Type B pancreatic cell (in vitro differentiated cells): ENCODE measurements at regions not wholly inside any gene's neighbourhood (a gene's known extent, or its start where the extent isn't known, plus 50 kb on each side); places are given as distances from the start of the nearest gene placed in this dataset.

Experiments used
- DNase-seq: peaks from one replicate; pipeline ENCODE4 v3.0.0; 2021; ENCODE audit warnings: mixed read lengths; ENCODE audit not compliant: unreplicated experiment; ENCODE audit errors: extremely low spot score
- H3K27ac Mint-ChIP-seq: 2 replicates; pipeline ENCODE4 v1.8.0; 2021; ENCODE audit warnings: mild to moderate bottlenecking, mixed read lengths
- H3K27me3 Mint-ChIP-seq: 2 replicates; pipeline ENCODE4 v1.8.0; 2021; ENCODE audit warnings: mixed read lengths
- H3K36me3 Mint-ChIP-seq: 2 replicates; pipeline ENCODE4 v1.8.0; 2021; ENCODE audit warnings: mixed read lengths
- H3K4me1 Mint-ChIP-seq: one replicate; pipeline ENCODE4 v1.8.0; 2021; ENCODE audit warnings: mixed read lengths; ENCODE audit not compliant: unreplicated experiment
- H3K4me3 Mint-ChIP-seq: 2 replicates; pipeline ENCODE4 v1.8.0; 2021; ENCODE audit warnings: mild to moderate bottlenecking, mixed read lengths
- H3K9me3 Mint-ChIP-seq: 2 replicates; pipeline ENCODE4 v1.8.0; 2021; ENCODE audit warnings: mixed read lengths
- TF ChIP-seq, protein P1 (sequence below): fragments of 200-600 bp; sonication (generic); conservative IDR thresholded peaks from 2 replicates; pipeline ENCODE4 v1.5.0; 2021; ENCODE audit warnings: antibody characterized with exemption, mild to moderate bottlenecking

DNA sequence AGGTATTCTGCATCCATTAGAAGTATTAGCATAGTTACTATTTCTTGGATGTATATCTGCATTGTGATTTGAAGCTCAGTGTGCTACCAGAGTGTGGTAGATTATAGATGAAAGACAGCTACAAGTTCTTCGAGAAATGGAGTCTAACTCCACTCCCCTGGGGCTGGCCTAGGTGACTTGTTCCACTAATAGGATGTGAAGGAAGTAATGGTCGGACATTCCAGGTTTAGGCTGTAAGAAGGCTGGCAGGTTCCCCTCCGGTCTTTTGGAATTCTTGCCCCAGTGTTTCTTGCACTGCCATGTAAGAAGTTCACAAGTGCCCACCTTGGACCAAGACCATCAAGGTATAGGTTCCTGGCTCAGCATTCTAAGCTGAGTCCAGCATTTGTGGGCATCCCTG, 236.4 kb downstream of the FLRT2 start:
- peaks cover 5% of the 10 kb centered on the region for H3K4me1 Mint-ChIP-seq
- H3K9me3 Mint-ChIP-seq: no peaks in the 10 kb centered on the region
- peaks cover 36% of the 10 kb centered on the region for H3K27me3 Mint-ChIP-seq
- no peak overlapping the region for H3K4me3 Mint-ChIP-seq
- H3K36me3 Mint-ChIP-seq: no peaks in the 10 kb centered on the region
- no peak overlapping the region for H3K27ac Mint-ChIP-seq
- TF ChIP-seq, protein P1, sequence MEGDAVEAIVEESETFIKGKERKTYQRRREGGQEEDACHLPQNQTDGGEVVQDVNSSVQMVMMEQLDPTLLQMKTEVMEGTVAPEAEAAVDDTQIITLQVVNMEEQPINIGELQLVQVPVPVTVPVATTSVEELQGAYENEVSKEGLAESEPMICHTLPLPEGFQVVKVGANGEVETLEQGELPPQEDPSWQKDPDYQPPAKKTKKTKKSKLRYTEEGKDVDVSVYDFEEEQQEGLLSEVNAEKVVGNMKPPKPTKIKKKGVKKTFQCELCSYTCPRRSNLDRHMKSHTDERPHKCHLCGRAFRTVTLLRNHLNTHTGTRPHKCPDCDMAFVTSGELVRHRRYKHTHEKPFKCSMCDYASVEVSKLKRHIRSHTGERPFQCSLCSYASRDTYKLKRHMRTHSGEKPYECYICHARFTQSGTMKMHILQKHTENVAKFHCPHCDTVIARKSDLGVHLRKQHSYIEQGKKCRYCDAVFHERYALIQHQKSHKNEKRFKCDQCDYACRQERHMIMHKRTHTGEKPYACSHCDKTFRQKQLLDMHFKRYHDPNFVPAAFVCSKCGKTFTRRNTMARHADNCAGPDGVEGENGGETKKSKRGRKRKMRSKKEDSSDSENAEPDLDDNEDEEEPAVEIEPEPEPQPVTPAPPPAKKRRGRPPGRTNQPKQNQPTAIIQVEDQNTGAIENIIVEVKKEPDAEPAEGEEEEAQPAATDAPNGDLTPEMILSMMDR: no peak
- DNase-seq: no peak

DNA sequence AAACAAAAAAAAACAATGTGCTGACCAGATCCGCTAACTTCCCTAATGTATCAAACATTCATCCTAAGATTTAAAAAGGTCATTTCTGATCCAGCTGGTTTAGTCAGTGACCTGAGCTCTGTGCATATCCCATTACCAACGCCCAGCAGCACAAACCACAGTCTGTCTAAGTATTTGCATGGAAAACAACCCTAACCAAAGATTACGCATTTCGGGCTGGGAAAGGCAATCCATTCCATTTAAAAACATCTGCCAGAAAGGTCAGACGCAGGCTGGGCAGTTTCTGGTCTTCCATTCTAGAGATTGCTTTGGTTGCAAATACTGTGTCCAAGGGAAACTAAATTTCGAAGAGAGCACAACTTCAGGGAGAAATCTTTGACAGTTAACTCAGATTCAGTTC, 234.9 kb downstream of the FLRT2 start:
- Mint-ChIP-seq H3K4me3 (no peak overlapping the region), H3K4me1 (peaks cover 5% of the 10 kb centered on the region), H3K27ac (no peak overlapping the region), H3K9me3 (no peaks in the 10 kb centered on the region), H3K27me3 (peaks cover 33% of the 10 kb centered on the region), H3K36me3 (no peaks in the 10 kb centered on the region)
- TF ChIP-seq, protein P1: no peak
- no peak for DNase-seq

DNA sequence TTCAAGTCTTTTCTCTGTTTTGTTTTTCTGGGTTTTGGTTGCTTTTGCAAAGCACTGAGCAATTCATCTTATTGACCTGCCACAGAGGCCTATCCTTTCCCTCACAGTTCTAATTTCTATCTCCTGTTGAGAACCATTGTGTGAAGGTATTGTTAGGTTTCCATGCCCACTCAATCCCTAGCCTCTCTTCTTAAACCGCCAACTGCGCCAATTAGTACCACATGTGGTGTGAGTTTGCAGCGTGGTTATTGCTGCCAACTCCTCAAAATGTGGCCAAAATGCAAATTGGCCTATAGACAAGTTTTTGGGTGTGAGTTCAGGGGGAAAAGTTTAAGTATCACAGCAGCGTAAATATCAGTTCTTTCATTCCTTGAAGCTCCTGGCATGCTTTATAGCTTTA, 232.6 kb downstream of the FLRT2 start:
- H3K4me1 Mint-ChIP-seq: peaks cover 5% of the 10 kb centered on the region
- no peak overlapping the region for H3K27ac Mint-ChIP-seq
- no peaks in the 10 kb centered on the region for H3K36me3 Mint-ChIP-seq
- no peaks in the 10 kb centered on the region for H3K9me3 Mint-ChIP-seq
- H3K4me3 Mint-ChIP-seq: no peak overlapping the region
- peaks cover 19% of the 10 kb centered on the region for H3K27me3 Mint-ChIP-seq
- DNase-seq: no peak
- TF ChIP-seq, protein P1: no peak

DNA sequence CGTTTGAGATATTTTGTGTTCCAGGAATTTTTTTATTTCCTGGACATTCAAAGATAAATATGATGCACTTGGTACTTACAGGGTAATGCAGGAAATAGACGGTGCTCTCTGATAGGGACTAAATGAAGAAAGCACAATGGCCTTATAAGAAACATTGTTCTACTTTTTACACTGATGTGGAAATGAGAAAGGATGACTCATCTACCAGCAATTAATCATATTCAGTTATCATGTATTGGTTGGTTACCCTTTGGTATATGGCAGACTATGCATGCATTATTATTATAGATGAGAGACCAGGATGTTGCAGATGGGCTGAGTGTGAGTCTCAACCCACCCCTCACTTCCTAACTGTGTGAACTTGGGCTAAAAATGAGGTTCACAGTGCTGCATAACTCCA, 222.2 kb downstream of the FLRT2 start:
- TF ChIP-seq, protein P1: no peak
- no peak for DNase-seq
- no peaks in the 10 kb centered on the region for H3K36me3 Mint-ChIP-seq
- no peak overlapping the region for H3K27ac Mint-ChIP-seq
- no peak overlapping the region for H3K4me3 Mint-ChIP-seq
- H3K27me3 Mint-ChIP-seq: peaks cover 16% of the 10 kb centered on the region
- no peaks in the 10 kb centered on the region for H3K9me3 Mint-ChIP-seq
- H3K4me1 Mint-ChIP-seq: no peaks in the 10 kb centered on the region

DNA sequence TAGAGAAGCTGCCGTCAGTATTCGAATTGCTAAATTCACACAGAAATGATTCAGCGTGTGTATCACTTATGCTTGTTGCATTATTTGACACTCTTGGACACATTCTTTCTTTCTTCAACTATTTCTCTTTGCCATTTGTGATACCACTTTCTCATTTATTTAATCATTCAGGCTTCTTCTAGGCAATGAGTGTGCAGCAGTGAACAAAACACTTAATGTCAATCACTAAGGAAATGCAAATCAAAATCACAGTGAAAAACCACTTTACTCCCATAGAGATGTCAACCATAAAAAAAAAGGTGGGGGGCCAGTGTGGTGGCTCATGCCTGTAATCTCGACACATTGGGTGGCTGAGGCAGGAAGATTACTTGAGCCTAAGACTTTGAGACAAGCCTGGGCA, 214.6 kb downstream of the FLRT2 start:
- Mint-ChIP-seq H3K36me3 (no peaks in the 10 kb centered on the region), H3K27ac (no peak overlapping the region), H3K4me1 (no peaks in the 10 kb centered on the region), H3K9me3 (no peaks in the 10 kb centered on the region), H3K4me3 (no peak overlapping the region), H3K27me3 (peaks cover 7% of the 10 kb centered on the region)
- TF ChIP-seq, protein P1: no peak
- DNase-seq: no peak

DNA sequence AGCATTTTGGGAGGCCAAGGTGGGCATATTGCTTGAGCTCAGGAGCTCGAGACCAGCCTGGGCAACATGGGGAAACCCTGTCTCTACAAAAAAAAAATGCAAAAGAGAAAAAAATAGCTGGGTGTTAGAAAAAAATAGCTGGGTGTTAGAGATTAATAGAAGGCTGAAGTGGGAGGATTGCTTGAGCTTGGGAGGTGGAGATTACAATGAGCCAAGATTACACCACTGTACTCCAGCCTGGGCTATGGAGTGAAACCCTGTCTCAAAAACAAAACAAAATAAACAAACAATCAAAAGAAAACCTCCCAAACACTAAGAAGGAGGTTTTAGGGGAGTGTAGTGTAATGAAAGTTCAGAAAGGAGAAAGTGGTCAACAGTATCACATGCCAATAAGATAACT, 202.1 kb downstream of the FLRT2 start:
- no peak overlapping the region for H3K27ac Mint-ChIP-seq
- TF ChIP-seq, protein P1: no peak
- no peak overlapping the region for H3K4me3 Mint-ChIP-seq
- no peaks in the 10 kb centered on the region for H3K36me3 Mint-ChIP-seq
- DNase-seq: no peak
- H3K27me3 Mint-ChIP-seq: peaks cover 3% of the 10 kb centered on the region
- no peaks in the 10 kb centered on the region for H3K9me3 Mint-ChIP-seq
- peaks cover 4% of the 10 kb centered on the region for H3K4me1 Mint-ChIP-seq
